ENCODE measurements at regions not wholly inside any gene's neighbourhood (a gene's known extent, or its start where the extent isn't known, plus 50 kb on each side); places are given as distances from the start of the nearest gene placed in this dataset.

- TF ChIP-seq CTCF (IDR thresholded peaks at IDR 0.05) (no peak), POLR2A (IDR thresholded peaks at IDR 0.05) (no peak)
Observed at GRCh38 chr3:194277104-194277785, 73.9 kb downstream of the CPN2 start.
